Kidney epithelial cell (primary cell): ENCODE measurements at regions not wholly inside any gene's neighbourhood (a gene's known extent, or its start where the extent isn't known, plus 50 kb on each side); places are given as distances from the start of the nearest gene placed in this dataset.

Experiments used
- DNase-seq: peaks from one replicate; pipeline ENCODE4 v3.0.0-alpha.2; 2010; ENCODE audit warnings: low read depth
- H3K27me3 ChIP-seq: 2 replicates; pipeline ENCODE4 v1.6.0; 2011; ENCODE audit warnings: low read length; ENCODE audit not compliant: control insufficient read depth, insufficient read depth
- H3K36me3 ChIP-seq: 2 replicates; pipeline ENCODE4 v1.5.1; 2011; ENCODE audit warnings: low read length; ENCODE audit not compliant: control insufficient read depth, insufficient read depth
- H3K4me3 ChIP-seq: 2 replicates; pipeline ENCODE4 v1.5.1; 2011; ENCODE audit warnings: low read depth, mild to moderate bottlenecking, control low read depth, low read length
- CTCF ChIP-seq: IDR thresholded peaks from 2 replicates; pipeline ENCODE4 v1.5.1; 2011; ENCODE audit warnings: mild to moderate bottlenecking, moderate library complexity, low read length, control low read depth, inconsistent platforms; ENCODE audit not compliant: insufficient read depth, poor library complexity, severe bottlenecking

DNA sequence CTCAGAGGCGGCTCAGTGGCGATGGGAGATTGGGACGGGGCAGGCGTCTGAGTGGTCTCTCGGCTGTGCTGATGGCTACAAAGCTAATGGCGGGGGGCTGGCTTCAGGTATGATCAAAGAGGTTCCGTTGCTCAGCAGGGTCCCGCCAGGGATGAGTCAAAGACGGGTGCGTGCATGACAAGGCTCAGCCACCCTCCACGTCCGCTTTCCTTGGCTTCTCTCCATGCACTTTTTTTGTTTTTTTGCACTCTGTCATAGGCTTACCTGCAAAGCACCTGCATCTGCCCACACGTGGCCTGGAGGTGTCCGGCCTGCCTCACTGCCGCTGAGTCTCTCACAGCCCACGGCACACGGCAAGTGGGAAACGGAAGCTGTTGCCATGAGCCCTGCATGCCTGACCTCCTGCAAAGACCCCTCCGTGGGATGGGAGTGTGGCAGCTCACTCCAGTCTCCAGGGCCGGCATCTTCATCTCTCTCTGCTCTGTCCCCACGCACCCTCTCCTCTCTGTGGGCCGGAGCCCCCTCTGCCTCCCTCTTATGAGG, 85.5 kb upstream of the ZNF469 start:
- H3K27me3 ChIP-seq, result peaks cover 10% of the 10 kb centered on the region
- no peak for DNase-seq

DNA sequence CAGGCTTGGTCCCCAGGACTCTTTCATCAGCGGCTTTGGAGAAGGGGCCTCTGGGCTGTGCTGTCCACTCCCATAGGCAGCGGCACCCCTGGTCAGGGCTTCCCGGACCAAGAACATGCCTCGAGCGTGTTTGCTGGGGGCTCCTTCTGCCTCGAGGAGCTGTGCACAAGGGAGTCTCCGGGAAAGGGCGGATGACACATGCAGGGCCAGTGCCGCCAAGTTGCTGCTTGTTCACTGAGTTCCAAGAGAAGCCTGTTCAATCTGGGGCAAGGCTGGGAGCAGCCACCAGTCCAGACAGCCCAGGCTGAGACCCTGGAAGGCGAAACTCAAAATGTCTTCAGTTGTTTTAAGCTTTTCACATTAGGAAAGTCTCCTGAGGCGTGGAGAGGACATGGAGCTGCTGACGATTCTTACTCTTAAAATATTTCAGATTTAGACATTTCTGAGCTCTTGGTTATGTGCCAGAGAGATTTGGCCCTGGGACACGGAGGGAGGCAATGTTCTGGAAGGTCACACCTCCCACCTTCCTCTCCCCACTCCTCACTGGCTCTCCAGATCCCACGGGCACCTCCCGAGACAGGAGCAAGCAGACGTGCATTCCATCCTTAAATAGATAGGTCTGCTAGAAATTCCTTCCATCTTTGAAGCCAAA, 84.5 kb upstream of the ZNF469 start:
- no peak overlapping the region for H3K4me3 ChIP-seq
- H3K27me3 ChIP-seq, result peaks cover 10% of the 10 kb centered on the region
- DNase-seq, result no peak
- no peaks in the 10 kb centered on the region for H3K36me3 ChIP-seq
- TF ChIP-seq CTCF, result no peak

More for the DNA sequence above, 85.5 kb upstream of the ZNF469 start:
- no peak for TF ChIP-seq CTCF
- H3K4me3 ChIP-seq, result no peak overlapping the region
- no peaks in the 10 kb centered on the region for H3K36me3 ChIP-seq

- DNase-seq, result no peak
- H3K27me3 ChIP-seq, result peaks cover 8% of the 10 kb centered on the region
- H3K36me3 ChIP-seq, result no peaks in the 10 kb centered on the region
- no peak for TF ChIP-seq CTCF
- no peak overlapping the region for H3K4me3 ChIP-seq
Observed at GRCh38 chr16:88298833-88299745, 83.7 kb upstream of the ZNF469 start.

DNA sequence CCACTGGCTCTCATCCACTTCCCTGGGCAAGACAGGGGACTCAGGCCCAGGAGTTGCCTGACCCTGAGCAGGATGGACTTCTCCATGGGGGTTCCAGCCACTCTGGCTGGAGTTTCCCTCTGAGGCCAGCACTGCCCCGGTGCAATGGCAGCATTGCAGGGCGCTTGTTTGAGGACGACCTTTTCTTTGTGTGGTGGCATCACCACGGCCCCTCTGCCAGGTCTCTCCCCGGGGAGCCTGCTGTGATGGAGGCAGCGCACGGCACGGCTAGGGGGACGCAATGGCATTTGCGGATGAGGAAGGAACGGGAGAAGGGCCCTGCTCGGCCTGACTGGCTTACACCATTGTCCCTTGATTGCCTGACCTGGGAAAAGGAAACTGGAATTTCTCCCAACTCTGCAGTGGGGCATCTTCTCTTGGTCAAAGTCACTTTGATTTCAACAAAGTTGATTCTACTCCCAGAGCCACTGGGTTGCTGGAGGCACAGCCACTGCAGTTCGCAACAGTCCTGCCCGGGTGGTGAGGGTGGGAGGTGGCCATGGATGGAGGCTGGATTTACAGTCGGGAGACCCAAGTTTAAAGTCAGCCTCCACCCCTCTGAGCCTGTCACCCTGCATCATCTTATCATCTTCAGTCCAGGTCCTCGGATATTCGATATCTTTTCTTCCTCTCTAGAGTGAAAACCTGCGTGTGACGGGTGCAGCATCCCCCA, 82.9 kb upstream of the ZNF469 start:
- Histone ChIP-seq H3K36me3 (no peaks in the 10 kb centered on the region), H3K4me3 (no peak overlapping the region), H3K27me3 (peaks cover 8% of the 10 kb centered on the region)
- TF ChIP-seq CTCF, result no peak
- no peak for DNase-seq

GRCh38 chr16:88300463-88300835, 82.3 kb upstream of the ZNF469 start:
- Histone ChIP-seq H3K27me3 (peaks cover 8% of the 10 kb centered on the region), H3K36me3 (no peaks in the 10 kb centered on the region), H3K4me3 (no peak overlapping the region)
- no peak for DNase-seq
- no peak for TF ChIP-seq CTCF
